OCI-LY1 (cell line): ENCODE measurements at regions not wholly inside any gene's neighbourhood (a gene's known extent, or its start where the extent isn't known, plus 50 kb on each side); places are given as distances from the start of the nearest gene placed in this dataset.

ENCODE experiments used
- H2AFZ ChIP-seq: fragments of 200-600 bp; sonication (generic), shearing (Covaris generic); 2 replicates; pipeline ENCODE4 v1.6.0; 2014; ENCODE audit warnings: antibody characterized with exemption, mild to moderate bottlenecking, low read length
- H3F3A ChIP-seq: fragments of 200-600 bp; sonication (generic), shearing (Covaris generic); 2 replicates; pipeline ENCODE4 v1.6.0; 2014; ENCODE audit warnings: mild to moderate bottlenecking, antibody characterized with exemption, low read length, moderate library complexity; ENCODE audit not compliant: insufficient read depth
- H3K27ac ChIP-seq: fragments of 200-600 bp; sonication (generic); 2 replicates; pipeline ENCODE4 v1.5.1; 2014; ENCODE audit warnings: low read length, mixed run types, mild to moderate bottlenecking, low read depth; ENCODE audit not compliant: poor library complexity, severe bottlenecking
- H3K27me3 ChIP-seq: fragments of 200-600 bp; sonication (generic); 2 replicates; pipeline ENCODE4 v1.6.0; 2014; ENCODE audit warnings: antibody characterized with exemption, mild to moderate bottlenecking, low read length, moderate library complexity; ENCODE audit not compliant: insufficient read depth
- H3K36me3 ChIP-seq: fragments of 200-600 bp; sonication (generic); 2 replicates; pipeline ENCODE4 v1.6.1; 2014; ENCODE audit warnings: mild to moderate bottlenecking, antibody characterized with exemption, low read length, moderate library complexity, mixed read lengths; ENCODE audit not compliant: insufficient read depth
- H3K4me1 ChIP-seq: fragments of 200-600 bp; sonication (generic); 2 replicates; pipeline ENCODE4 v1.5.1; 2014; ENCODE audit warnings: mild to moderate bottlenecking, low read length, moderate library complexity; ENCODE audit not compliant: insufficient read depth, severe bottlenecking
- H3K4me2 ChIP-seq: fragments of 200-600 bp; sonication (generic), shearing (Covaris generic); 2 replicates; pipeline ENCODE4 v1.6.1; 2014; ENCODE audit warnings: low read length
- H3K4me3 ChIP-seq: fragments of 200-600 bp; sonication (generic); 2 replicates; pipeline ENCODE4 v1.5.1; 2014; ENCODE audit warnings: low read length, low read depth, mild to moderate bottlenecking, mixed read lengths; ENCODE audit not compliant: poor library complexity, severe bottlenecking
- H3K79me2 ChIP-seq: fragments of 200-600 bp; shearing (Covaris generic); 2 replicates; pipeline ENCODE4 v1.6.1; 2016; ENCODE audit warnings: mixed run types, low read length, mixed read lengths; ENCODE audit not compliant: insufficient read depth
- H3K9ac ChIP-seq: fragments of 200-600 bp; sonication (generic), shearing (Covaris generic); 2 replicates; pipeline ENCODE4 v1.6.1; 2014; ENCODE audit warnings: mild to moderate bottlenecking, low read length, mixed read lengths
- H3K9me2 ChIP-seq: fragments of 200-600 bp; sonication (generic), shearing (Covaris generic); 2 replicates; pipeline ENCODE4 v1.6.1; 2014; ENCODE audit warnings: low read depth, mild to moderate bottlenecking, low read length, mixed read lengths
- H3K9me3 ChIP-seq: fragments of 200-600 bp; shearing (Covaris generic); 2 replicates; pipeline ENCODE4 v1.6.1; 2014; ENCODE audit warnings: low read length, mixed read lengths
- H4K20me1 ChIP-seq: fragments of 200-600 bp; sonication (generic), shearing (Covaris generic); 2 replicates; pipeline ENCODE4 v1.6.0; 2016; ENCODE audit warnings: mild to moderate bottlenecking, low read length; ENCODE audit not compliant: insufficient read depth
- EZH2 ChIP-seq: fragments of 200-600 bp; sonication (generic), shearing (Covaris generic); IDR thresholded peaks from 2 replicates; pipeline ENCODE4 v1.8.0; 2017; ENCODE audit warnings: borderline replicate concordance, mixed run types, mild to moderate bottlenecking, antibody characterized with exemption, low read length, moderate library complexity, mixed read lengths
- TF ChIP-seq, protein P1 (sequence below): fragments of 200-600 bp; sonication (generic), shearing (Covaris generic); IDR thresholded peaks from 2 replicates; pipeline ENCODE4 v1.5.1; 2017; ENCODE audit warnings: mild to moderate bottlenecking, antibody characterized with exemption, low read length, moderate library complexity, mixed read lengths

DNA sequence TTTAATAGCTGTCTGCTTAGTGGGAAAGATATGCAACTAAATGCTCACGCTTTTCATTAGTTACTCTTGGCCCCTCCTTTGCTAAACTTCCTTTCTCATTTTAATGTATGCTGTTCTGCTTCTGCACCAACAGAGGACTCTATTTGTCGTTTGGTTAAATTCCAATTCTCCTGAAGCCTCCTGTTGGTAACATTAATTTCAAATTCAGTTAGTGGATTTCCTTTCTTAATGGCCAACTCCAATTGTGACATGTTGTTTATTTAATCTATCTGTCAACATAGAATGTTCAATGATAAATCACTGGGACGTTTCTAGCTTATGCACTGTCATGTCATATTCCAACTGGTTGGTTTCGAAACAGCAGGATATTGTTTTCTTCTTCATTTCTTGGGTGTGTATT lies 467.4 kb upstream of the BCHE start:
- Histone ChIP-seq H3K27ac (no peak overlapping the region), H3K4me2 (no peak overlapping the region), H3K4me1 (no peaks in the 10 kb centered on the region), H3K79me2 (no peaks in the 10 kb centered on the region), H4K20me1 (no peaks in the 10 kb centered on the region), H3K9me2 (no peaks in the 10 kb centered on the region; the same call in 1 of the 2 replicates), H3K9ac (no peak overlapping the region), H3K4me3 (no peak overlapping the region), H3F3A (no peaks in the 10 kb centered on the region), H3K36me3 (no peaks in the 10 kb centered on the region), H3K27me3 (no peaks in the 10 kb centered on the region), H2AFZ (no peak overlapping the region), H3K9me3 (no peaks in the 10 kb centered on the region)
- no peak for TF ChIP-seq EZH2

DNA sequence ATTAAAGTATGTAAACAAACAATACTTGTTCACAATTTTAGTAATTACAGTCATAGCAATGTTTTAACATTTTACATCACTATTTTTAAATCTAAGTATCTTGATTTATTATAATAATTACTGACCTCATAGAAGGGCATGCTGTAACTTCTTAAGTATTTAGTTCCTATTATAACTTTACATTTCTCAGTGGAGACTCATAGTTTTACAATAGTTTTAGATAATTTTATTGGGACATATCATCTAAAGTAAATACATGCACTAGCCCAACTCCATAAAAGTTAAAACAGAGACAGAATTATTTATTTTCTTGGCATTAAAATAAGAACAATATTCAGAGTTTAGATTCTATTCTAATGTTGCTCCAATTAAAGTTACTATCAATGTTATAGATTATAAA lies 466.5 kb upstream of the BCHE start:
- H3K4me3 ChIP-seq = no peak overlapping the region
- no peaks in the 10 kb centered on the region for H3K27me3 ChIP-seq
- no peaks in the 10 kb centered on the region for H3K4me1 ChIP-seq
- no peak overlapping the region for H3K9ac ChIP-seq
- H3K27ac ChIP-seq = no peak overlapping the region
- no peaks in the 10 kb centered on the region for H4K20me1 ChIP-seq
- H3K9me2 ChIP-seq = no peaks in the 10 kb centered on the region; the same call in 1 of the 2 replicates
- H3K4me2 ChIP-seq = no peak overlapping the region
- no peaks in the 10 kb centered on the region for H3K9me3 ChIP-seq
- no peak overlapping the region for H2AFZ ChIP-seq
- no peaks in the 10 kb centered on the region for H3K79me2 ChIP-seq
- TF ChIP-seq EZH2 = no peak
- TF ChIP-seq, protein P1, sequence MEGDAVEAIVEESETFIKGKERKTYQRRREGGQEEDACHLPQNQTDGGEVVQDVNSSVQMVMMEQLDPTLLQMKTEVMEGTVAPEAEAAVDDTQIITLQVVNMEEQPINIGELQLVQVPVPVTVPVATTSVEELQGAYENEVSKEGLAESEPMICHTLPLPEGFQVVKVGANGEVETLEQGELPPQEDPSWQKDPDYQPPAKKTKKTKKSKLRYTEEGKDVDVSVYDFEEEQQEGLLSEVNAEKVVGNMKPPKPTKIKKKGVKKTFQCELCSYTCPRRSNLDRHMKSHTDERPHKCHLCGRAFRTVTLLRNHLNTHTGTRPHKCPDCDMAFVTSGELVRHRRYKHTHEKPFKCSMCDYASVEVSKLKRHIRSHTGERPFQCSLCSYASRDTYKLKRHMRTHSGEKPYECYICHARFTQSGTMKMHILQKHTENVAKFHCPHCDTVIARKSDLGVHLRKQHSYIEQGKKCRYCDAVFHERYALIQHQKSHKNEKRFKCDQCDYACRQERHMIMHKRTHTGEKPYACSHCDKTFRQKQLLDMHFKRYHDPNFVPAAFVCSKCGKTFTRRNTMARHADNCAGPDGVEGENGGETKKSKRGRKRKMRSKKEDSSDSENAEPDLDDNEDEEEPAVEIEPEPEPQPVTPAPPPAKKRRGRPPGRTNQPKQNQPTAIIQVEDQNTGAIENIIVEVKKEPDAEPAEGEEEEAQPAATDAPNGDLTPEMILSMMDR = no peak
- H3K36me3 ChIP-seq = no peaks in the 10 kb centered on the region
- H3F3A ChIP-seq = no peaks in the 10 kb centered on the region

DNA sequence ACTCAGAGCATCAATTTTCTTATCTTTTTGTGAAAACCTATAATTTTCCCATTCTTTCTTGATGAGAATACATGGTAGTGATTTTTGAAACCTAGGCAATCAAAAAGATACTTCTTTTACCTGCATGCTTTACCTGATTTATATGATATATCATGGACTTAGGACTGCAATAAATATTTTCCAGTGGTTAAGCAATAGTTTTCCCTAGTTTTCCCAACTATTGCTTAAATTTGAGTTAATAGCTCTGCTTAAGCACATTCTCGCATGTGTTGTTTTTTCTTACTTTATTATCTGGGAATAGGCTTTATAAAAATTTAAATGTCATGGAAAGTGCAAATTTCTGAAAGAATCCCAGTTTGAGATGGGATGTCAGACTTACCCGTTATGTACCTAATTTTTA lies 465.1 kb upstream of the BCHE start:
- TF ChIP-seq, protein P1 = no peak
- TF ChIP-seq EZH2 = no peak
- no peak overlapping the region for H3K27ac ChIP-seq

DNA sequence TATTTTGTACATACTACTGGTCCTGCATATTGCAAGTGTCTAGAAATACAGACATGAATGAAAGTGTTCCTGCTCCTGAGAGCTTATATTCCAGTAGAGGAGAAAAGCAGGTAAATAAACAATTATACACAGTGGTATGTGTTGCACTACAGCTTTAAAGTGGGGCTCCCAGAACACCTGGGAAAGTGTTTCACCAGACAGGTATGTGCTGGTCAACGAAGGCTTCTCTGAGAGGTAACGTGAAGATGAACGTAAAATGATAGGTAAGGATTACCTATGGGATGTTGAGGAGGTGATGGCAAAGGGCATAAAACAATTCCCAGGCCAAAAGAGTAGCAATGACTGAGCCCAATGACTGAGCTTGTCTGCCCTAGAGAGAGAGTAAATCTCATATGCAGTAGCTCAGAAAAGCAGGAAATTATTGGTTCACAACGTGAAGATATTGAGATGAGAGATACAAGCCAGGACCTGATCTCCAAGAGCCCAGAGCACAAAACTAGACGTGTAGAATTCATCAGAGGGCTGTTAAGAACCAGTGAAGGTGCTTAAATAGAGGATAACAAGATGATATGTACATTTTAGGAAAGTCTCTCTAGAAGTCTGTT lies 459.1 kb upstream of the BCHE start:
- no peaks in the 10 kb centered on the region for H3K27me3 ChIP-seq
- no peaks in the 10 kb centered on the region for H3K9me3 ChIP-seq
- no peak for TF ChIP-seq EZH2
- TF ChIP-seq, protein P1 = no peak
- H3K4me1 ChIP-seq = no peaks in the 10 kb centered on the region
- H3K4me3 ChIP-seq = no peak overlapping the region
- no peak overlapping the region for H2AFZ ChIP-seq
- no peaks in the 10 kb centered on the region for H4K20me1 ChIP-seq
- no peak overlapping the region for H3K4me2 ChIP-seq
- H3K36me3 ChIP-seq = no peaks in the 10 kb centered on the region
- no peaks in the 10 kb centered on the region for H3K9me2 ChIP-seq
- H3K27ac ChIP-seq = no peak overlapping the region
- no peaks in the 10 kb centered on the region for H3K79me2 ChIP-seq
- H3F3A ChIP-seq = no peaks in the 10 kb centered on the region
- H3K9ac ChIP-seq = no peak overlapping the region

More for the DNA sequence above, 465.1 kb upstream of the BCHE start:
- Histone ChIP-seq H3K9me3 (no peaks in the 10 kb centered on the region), H3K4me1 (no peaks in the 10 kb centered on the region), H3K79me2 (no peaks in the 10 kb centered on the region), H3K9ac (no peak overlapping the region), H3K36me3 (no peaks in the 10 kb centered on the region), H3K27me3 (no peaks in the 10 kb centered on the region), H3F3A (no peaks in the 10 kb centered on the region), H2AFZ (no peak overlapping the region), H3K9me2 (no peaks in the 10 kb centered on the region; the same call in 1 of the 2 replicates), H3K4me3 (no peak overlapping the region), H3K4me2 (no peak overlapping the region), H4K20me1 (no peaks in the 10 kb centered on the region)
